SK-N-SH (cell line): ENCODE measurements at regions not wholly inside any gene's neighbourhood (a gene's known extent, or its start where the extent isn't known, plus 50 kb on each side); places are given as distances from the start of the nearest gene placed in this dataset.

Experiments
- CTCF ChIA-PET: fragments of 300-600, 350-600 bp; formaldehyde crosslinking; extraction: SDS; loops from one replicate; lab custom pipeline; 2021; lab: Yijun Ruan, JAX
- POLR2A ChIA-PET: fragments of 350-600 bp; sonication (Branson Sonifier 250); formaldehyde crosslinking; extraction: SDS; loops from one replicate; lab custom pipeline; 2020; ENCODE audit warnings: antibody characterized with exemption, inconsistent platforms; lab: Yijun Ruan, JAX
- DNase-seq: peaks from one replicate; pipeline ENCODE4 v3.0.0; 2012
- H2AFZ ChIP-seq: fragments of 200-600 bp; sonication (generic); 2 replicates; pipeline ENCODE4 v1.8.1; 2016; ENCODE audit warnings: antibody characterized with exemption, mild to moderate bottlenecking, low read depth
- H3F3A ChIP-seq: fragments of 200-600 bp; sonication (generic); replicated peaks from 2 replicates; pipeline ENCODE3; 2016; ENCODE audit warnings: antibody characterized with exemption, mild to moderate bottlenecking; ENCODE audit not compliant: insufficient read depth
- H3K27ac ChIP-seq, 2 experiments: fragments of 200-500 bp in 1 of 2; fragments of 200-600 bp in 1 of 2; sonication (Bioruptor generic) in 1 of 2; sonication (generic), shearing (Covaris generic) in 1 of 2; 2 replicates each; pipeline versions ENCODE4 v1.5.1 to v1.6.1; 2014 to 2016; ENCODE audit warnings: low read depth in 2 of 2, inconsistent platforms in 1 of 2, low read length in 1 of 2, mild to moderate bottlenecking in 1 of 2, mixed read lengths in 1 of 2
- H3K27me3 ChIP-seq: fragments of 200-600 bp; sonication (generic), shearing (Covaris generic); 2 replicates; pipeline ENCODE4 v1.6.1; 2016; ENCODE audit warnings: mixed run types; ENCODE audit not compliant: insufficient read depth
- H3K36me3 ChIP-seq, 2 experiments: fragments of 200-500 bp in 1 of 2; fragments of 200-600 bp in 1 of 2; sonication (Bioruptor generic) in 1 of 2; sonication (generic) in 1 of 2; replicated peaks in 1 of 2; 2 replicates each; pipeline versions ENCODE3 to v1.5.1; 2014 to 2016; ENCODE audit warnings: low read length in 1 of 2, mild to moderate bottlenecking in 1 of 2; ENCODE audit not compliant: insufficient read depth in 2 of 2, control insufficient read depth in 1 of 2
- H3K4me1 ChIP-seq, 2 experiments: fragments of 200-500 bp in 1 of 2; fragments of 200-600 bp in 1 of 2; sonication (Bioruptor generic) in 1 of 2; sonication (generic), shearing (Covaris generic) in 1 of 2; 2 replicates each; pipeline versions ENCODE4 v1.5.1 to v1.6.1; 2014 to 2016; ENCODE audit warnings: low read depth in 1 of 2, low read length in 1 of 2, mixed run types in 1 of 2; ENCODE audit not compliant: insufficient read depth in 2 of 2, control insufficient read depth in 1 of 2
- H3K4me2 ChIP-seq: fragments of 200-600 bp; sonication (generic), shearing (Covaris generic); 2 replicates; pipeline ENCODE4 v1.6.1; 2017; ENCODE audit warnings: mixed run types
- H3K4me3 ChIP-seq, 2 experiments: fragments of 200-500 bp in 1 of 2; fragments of 200-600 bp in 1 of 2; sonication (Bioruptor generic) in 1 of 2; sonication (generic), shearing (Covaris generic) in 1 of 2; 2 replicates each; pipeline versions ENCODE4 v1.5.1 to v1.8.1; 2014 to 2016; ENCODE audit warnings: low read depth in 2 of 2, inconsistent platforms in 1 of 2, low read length in 1 of 2, mild to moderate bottlenecking in 1 of 2, mixed read lengths in 1 of 2, moderate library complexity in 1 of 2
- H3K79me2 ChIP-seq: fragments of 200-600 bp; sonication (generic); 2 replicates; pipeline ENCODE4 v1.8.1; 2017; ENCODE audit warnings: mild to moderate bottlenecking; ENCODE audit not compliant: insufficient read depth
- H3K9ac ChIP-seq: fragments of 200-600 bp; sonication (generic); 2 replicates; pipeline ENCODE4 v1.6.1; 2017; ENCODE audit warnings: mixed run types
- H3K9me2 ChIP-seq: fragments of 200-600 bp; sonication (generic); 2 replicates; pipeline ENCODE4 v1.6.1; 2017; ENCODE audit warnings: mixed run types
- H3K9me3 ChIP-seq: fragments of 200-600 bp; sonication (generic); 2 replicates; pipeline ENCODE4 v1.6.1; 2017; ENCODE audit warnings: mixed run types, mild to moderate bottlenecking, moderate library complexity
- H4K20me1 ChIP-seq: fragments of 200-600 bp; sonication (generic); 2 replicates; pipeline ENCODE4 v1.6.1; 2017; ENCODE audit warnings: mild to moderate bottlenecking, mixed run types; ENCODE audit not compliant: insufficient read depth
- CHD2 ChIP-seq: fragments of 150-350 bp; IDR thresholded peaks from 2 replicates; pipeline ENCODE4 v1.6.1; 2018; ENCODE audit warnings: low read length; ENCODE audit not compliant: partially characterized antibody
- GABPA ChIP-seq: IDR thresholded peaks from 2 replicates; pipeline ENCODE4 v1.4.0; 2012; ENCODE audit warnings: low read depth, mild to moderate bottlenecking
- GATA2 ChIP-seq: sonication (generic); formaldehyde crosslinking; IDR thresholded peaks from 2 replicates; pipeline ENCODE4 v1.5.0; 2020; ENCODE audit warnings: mild to moderate bottlenecking, missing genetic modification reagents
- IRF3 ChIP-seq: fragments of 150-350 bp; IDR thresholded peaks from 2 replicates; pipeline ENCODE4 v1.6.1; 2016; ENCODE audit warnings: mild to moderate bottlenecking, low read depth, low read length
- MAX ChIP-seq: IDR thresholded peaks from 2 replicates; pipeline ENCODE4 v1.4.0; 2012; ENCODE audit warnings: low read depth
- MEF2A ChIP-seq: IDR thresholded peaks from 2 replicates; pipeline ENCODE4 v1.4.0; 2012; ENCODE audit warnings: low read depth, borderline replicate concordance
- MXI1 ChIP-seq: IDR thresholded peaks from 2 replicates; pipeline ENCODE4 v1.6.1; 2012; ENCODE audit warnings: mild to moderate bottlenecking, low read depth, low read length, improper control_type of control experiment
- PBX3 ChIP-seq: IDR thresholded peaks from 2 replicates; pipeline ENCODE4; 2012
- RCOR1 ChIP-seq: fragments of 150-350 bp; IDR thresholded peaks from 2 replicates; pipeline ENCODE4 v1.6.1; 2017; ENCODE audit warnings: antibody characterized with exemption, low read length
- REST ChIP-seq: IDR thresholded peaks from 2 replicates; pipeline ENCODE4 v1.6.1; 2012; ENCODE audit warnings: mild to moderate bottlenecking, low read depth, low read length, moderate library complexity
- RXRA ChIP-seq: IDR thresholded peaks from 2 replicates; pipeline ENCODE4 v1.4.0; 2012; ENCODE audit warnings: low read depth, mild to moderate bottlenecking, borderline replicate concordance
- TAF1 ChIP-seq: IDR thresholded peaks from 2 replicates; pipeline ENCODE4 v1.6.1; 2012; ENCODE audit warnings: low read depth, mild to moderate bottlenecking, low read length, moderate library complexity, borderline replicate concordance
- TCF12 ChIP-seq: IDR thresholded peaks from 2 replicates; pipeline ENCODE4 v1.4.0; 2012
- TEAD4 ChIP-seq: IDR thresholded peaks from 2 replicates; pipeline ENCODE4 v1.4.0; 2012; ENCODE audit warnings: mild to moderate bottlenecking, borderline replicate concordance; ENCODE audit not compliant: insufficient read depth
- USF2 ChIP-seq: fragments of 150-350 bp; IDR thresholded peaks from 2 replicates; pipeline ENCODE4 v1.6.1; 2017; ENCODE audit warnings: antibody characterized with exemption, low read length, low read depth, borderline replicate concordance
- YY1 ChIP-seq: IDR thresholded peaks from 2 replicates; pipeline ENCODE4 v1.4.0; 2012; ENCODE audit warnings: low read depth, mild to moderate bottlenecking
- WGBS: methylation state at CpG from one replicate; pipeline ENCODE4 v1.1.6; 2017; ENCODE audit warnings: low lambda C conversion rate; 5-methylcytosine and 5-hydroxymethylcytosine counted together

GRCh38 chr10:16195178-16195769 lies 241.5 kb upstream of the PTER start:
- 16% methylated on average over 1 of the region's 1 CpG for WGBS
- TF ChIP-seq MEF2A (no peak), GATA2 (CRISPR knock-in tag) (no peak), CHD2 (no peak), TEAD4 (no peak), RXRA (no peak), IRF3 (no peak), YY1 (no peak), MXI1 (no peak), USF2 (no peak), TCF12 (no peak), MAX (no peak), RCOR1 (no peak), REST (no peak), PBX3 (no peak), GABPA (no peak), TAF1 (no peak)
- no peaks in the 10 kb centered on the region for H3K36me3 ChIP-seq
- H3K4me2 ChIP-seq = no peak overlapping the region
- no peak overlapping the region for H3K27ac ChIP-seq
- ChIA-PET POLR2A (no interaction called here), CTCF (no interaction called here)
- H3K27me3 ChIP-seq = no peaks in the 10 kb centered on the region
- H2AFZ ChIP-seq = no peak overlapping the region
- no peak overlapping the region for H3K9ac ChIP-seq
- H3K9me2 ChIP-seq = no peaks in the 10 kb centered on the region
- H3F3A ChIP-seq = no peaks in the 10 kb centered on the region
- no peak for DNase-seq
- H3K9me3 ChIP-seq = no peaks in the 10 kb centered on the region
- H4K20me1 ChIP-seq = no peaks in the 10 kb centered on the region
- no peaks in the 10 kb centered on the region for H3K79me2 ChIP-seq
- H3K4me1 ChIP-seq = no peaks in the 10 kb centered on the region
- no peak overlapping the region for H3K4me3 ChIP-seq
